PFSK-1 (cell line): ENCODE measurements at regions not wholly inside any gene's neighbourhood (a gene's known extent, or its start where the extent isn't known, plus 50 kb on each side); places are given as distances from the start of the nearest gene placed in this dataset.

Experiments
- FOXP2 ChIP-seq: optimal IDR thresholded peaks from 2 replicates; pipeline ENCODE3; 2011; ENCODE audit warnings: borderline replicate concordance, control low read depth, inconsistent platforms; ENCODE audit not compliant: insufficient read depth; ENCODE audit errors: extremely low read length, extremely low read depth
- POLR2AphosphoS5 ChIP-seq: IDR thresholded peaks from 2 replicates; pipeline ENCODE4 v1.6.1; 2012; ENCODE audit warnings: low read depth, mild to moderate bottlenecking, control low read depth, low read length, moderate library complexity
- SIN3A ChIP-seq: IDR thresholded peaks from 2 replicates; pipeline ENCODE4 v1.6.1; 2012; ENCODE audit warnings: mild to moderate bottlenecking, low read length, moderate library complexity, borderline replicate concordance; ENCODE audit not compliant: insufficient read depth
- TAF1 ChIP-seq: IDR thresholded peaks from 2 replicates; pipeline ENCODE4 v1.6.1; 2012; ENCODE audit warnings: low read length, control low read depth, borderline replicate concordance; ENCODE audit not compliant: insufficient read depth
- TF ChIP-seq, protein P1 (sequence below), 2 experiments: IDR thresholded peaks; 2 replicates each; pipeline versions ENCODE4 v1.6.1 to v1.8.0; 2011 to 2012; ENCODE audit warnings: low read depth in 2 of 2, low read length in 2 of 2, control low read depth in 1 of 2, inconsistent platforms in 1 of 2, mild to moderate bottlenecking in 1 of 2, moderate library complexity in 1 of 2; ENCODE audit not compliant: insufficient read depth in 1 of 2

GRCh38 chr14:97827746-97828145 is 1030.6 kb downstream of the VRK1 start:
- TF ChIP-seq FOXP2 = no peak
- no peak for TF ChIP-seq TAF1
- TF ChIP-seq, protein P1, sequence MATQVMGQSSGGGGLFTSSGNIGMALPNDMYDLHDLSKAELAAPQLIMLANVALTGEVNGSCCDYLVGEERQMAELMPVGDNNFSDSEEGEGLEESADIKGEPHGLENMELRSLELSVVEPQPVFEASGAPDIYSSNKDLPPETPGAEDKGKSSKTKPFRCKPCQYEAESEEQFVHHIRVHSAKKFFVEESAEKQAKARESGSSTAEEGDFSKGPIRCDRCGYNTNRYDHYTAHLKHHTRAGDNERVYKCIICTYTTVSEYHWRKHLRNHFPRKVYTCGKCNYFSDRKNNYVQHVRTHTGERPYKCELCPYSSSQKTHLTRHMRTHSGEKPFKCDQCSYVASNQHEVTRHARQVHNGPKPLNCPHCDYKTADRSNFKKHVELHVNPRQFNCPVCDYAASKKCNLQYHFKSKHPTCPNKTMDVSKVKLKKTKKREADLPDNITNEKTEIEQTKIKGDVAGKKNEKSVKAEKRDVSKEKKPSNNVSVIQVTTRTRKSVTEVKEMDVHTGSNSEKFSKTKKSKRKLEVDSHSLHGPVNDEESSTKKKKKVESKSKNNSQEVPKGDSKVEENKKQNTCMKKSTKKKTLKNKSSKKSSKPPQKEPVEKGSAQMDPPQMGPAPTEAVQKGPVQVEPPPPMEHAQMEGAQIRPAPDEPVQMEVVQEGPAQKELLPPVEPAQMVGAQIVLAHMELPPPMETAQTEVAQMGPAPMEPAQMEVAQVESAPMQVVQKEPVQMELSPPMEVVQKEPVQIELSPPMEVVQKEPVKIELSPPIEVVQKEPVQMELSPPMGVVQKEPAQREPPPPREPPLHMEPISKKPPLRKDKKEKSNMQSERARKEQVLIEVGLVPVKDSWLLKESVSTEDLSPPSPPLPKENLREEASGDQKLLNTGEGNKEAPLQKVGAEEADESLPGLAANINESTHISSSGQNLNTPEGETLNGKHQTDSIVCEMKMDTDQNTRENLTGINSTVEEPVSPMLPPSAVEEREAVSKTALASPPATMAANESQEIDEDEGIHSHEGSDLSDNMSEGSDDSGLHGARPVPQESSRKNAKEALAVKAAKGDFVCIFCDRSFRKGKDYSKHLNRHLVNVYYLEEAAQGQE (IDR thresholded peaks at IDR 0.05; ENCODE audit: insufficient read depth in 1 of 2, low read depth in 2 of 2, low read length in 2 of 2) = no peak
- no peak for TF ChIP-seq SIN3A
- no peak for TF ChIP-seq POLR2AphosphoS5

- TF ChIP-seq SIN3A = no peak
- TF ChIP-seq FOXP2 = no peak
- no peak for TF ChIP-seq POLR2AphosphoS5
- no peak for TF ChIP-seq TAF1
- TF ChIP-seq, protein P1 (IDR thresholded peaks at IDR 0.05; ENCODE audit: insufficient read depth in 1 of 2, low read depth in 2 of 2, low read length in 2 of 2) = no peak
Measured at GRCh38 chr14:97832776-97833175, 1035.6 kb downstream of the VRK1 start.

- TF ChIP-seq FOXP2 = no peak
- TF ChIP-seq, protein P1 (IDR thresholded peaks at IDR 0.05; ENCODE audit: insufficient read depth in 1 of 2, low read depth in 2 of 2, low read length in 2 of 2) = no peak
- TF ChIP-seq TAF1 = no peak
- no peak for TF ChIP-seq POLR2AphosphoS5
- no peak for TF ChIP-seq SIN3A
Measured at GRCh38 chr14:97838986-97839385, 1041.8 kb downstream of the VRK1 start.

GRCh38 chr14:97840159-97840558 is 1043.0 kb downstream of the VRK1 start:
- TF ChIP-seq FOXP2 (no peak), SIN3A (no peak)

DNA sequence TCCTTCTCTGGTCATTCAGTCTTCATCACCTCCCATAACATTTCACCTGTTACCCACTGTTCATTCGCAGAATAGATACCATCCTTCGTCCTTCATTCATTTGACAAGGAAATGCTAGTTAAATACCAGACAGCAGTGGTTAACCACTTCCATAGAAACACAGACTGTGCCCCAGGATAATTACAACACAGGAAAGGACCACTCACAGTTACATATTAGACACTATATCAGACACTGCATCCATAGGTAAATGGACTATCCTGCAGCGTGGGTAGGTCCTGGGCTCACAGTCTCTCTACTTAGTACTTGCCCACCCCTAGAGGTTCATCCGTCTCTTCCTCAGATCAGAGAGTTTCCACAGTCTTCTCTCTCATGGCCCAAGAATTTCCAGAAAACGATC is 1044.6 kb downstream of the VRK1 start:
- no peak for TF ChIP-seq SIN3A
- no peak for TF ChIP-seq TAF1
- TF ChIP-seq, protein P1 (IDR thresholded peaks at IDR 0.05; ENCODE audit: insufficient read depth in 1 of 2, low read depth in 2 of 2, low read length in 2 of 2) = no peak
- no peak for TF ChIP-seq POLR2AphosphoS5
- TF ChIP-seq FOXP2 = no peak
